Endothelial cell of umbilical vein (primary cell): ENCODE measurements at regions not wholly inside any gene's neighbourhood (a gene's known extent, or its start where the extent isn't known, plus 50 kb on each side); places are given as distances from the start of the nearest gene placed in this dataset.

ENCODE experiments used
- BruUV-seq: library from RNA; stranded (reverse); fragments of 400-500 nt; replicated peaks from 2 replicates; lab custom pipeline; 2021; lab: Mats Ljungman, UMichigan
- CTCF ChIA-PET: fragments of 300-600, 350-600 bp; sonication (Branson Sonifier 250); formaldehyde crosslinking; loops from one replicate; lab custom pipeline; 2021; ENCODE audit warnings: antibody characterized with exemption, inconsistent platforms; lab: Charles Lee
- POLR2A ChIA-PET: fragments of 300-600, 350-600 bp; sonication (Branson Sonifier 250); formaldehyde crosslinking; loops from one replicate; lab custom pipeline; 2021; ENCODE audit warnings: antibody characterized with exemption, inconsistent platforms; lab: Charles Lee
- DNase-seq: peaks from one replicate; pipeline ENCODE4 v3.0.0-alpha.2; 2011; ENCODE audit warnings: low read depth, low spot score
- FAIRE-seq: peaks from 2 replicates; lab custom pipeline; 2011; peaks lifted over from hg19 to GRCh38; lab: Jason Lieb, UNC
- H2AFZ ChIP-seq: 2 replicates; pipeline ENCODE4 v1.6.0; 2012; ENCODE audit warnings: low read depth, low read length, control low read depth, inconsistent platforms
- H3K27ac ChIP-seq: 2 replicates; pipeline ENCODE4 v1.5.1; 2011; ENCODE audit warnings: low read depth, mild to moderate bottlenecking, control low read depth, low read length, moderate library complexity; ENCODE audit not compliant: insufficient read depth
- H3K27me3 ChIP-seq, 2 experiments: 2 replicates each; pipeline versions ENCODE4 v1.6.0 to v1.6.1; 2011; ENCODE audit warnings: low read length in 2 of 2, mixed read lengths in 1 of 2; ENCODE audit not compliant: control insufficient read depth in 2 of 2, insufficient read depth in 2 of 2
- H3K36me3 ChIP-seq, 2 experiments: 2 replicates in 1 of 2; 3 replicates in 1 of 2; pipeline ENCODE4 v1.5.1; 2011; ENCODE audit warnings: low read length in 2 of 2, mild to moderate bottlenecking in 1 of 2, moderate library complexity in 1 of 2; ENCODE audit not compliant: control insufficient read depth in 2 of 2, insufficient read depth in 2 of 2; ENCODE audit errors: extremely low read depth in 1 of 2
- H3K4me1 ChIP-seq: 3 replicates; pipeline ENCODE4 v1.5.1; 2011; ENCODE audit warnings: mild to moderate bottlenecking, low read length; ENCODE audit not compliant: control insufficient read depth, insufficient read depth; ENCODE audit errors: extremely low read depth
- H3K4me2 ChIP-seq: 2 replicates; pipeline ENCODE4 v1.6.1; 2011; ENCODE audit warnings: low read length, control low read depth, mixed read lengths; ENCODE audit not compliant: insufficient read depth
- H3K4me3 ChIP-seq, 3 experiments: fragments of 200-600 bp in 1 of 3; sonication (generic), shearing (Covaris generic) in 1 of 3; replicated peaks in 1 of 3; 2 replicates each; pipeline ENCODE4 v1.5.1; 2011 to 2016; ENCODE audit warnings: control low read depth in 3 of 3, low read length in 3 of 3, mild to moderate bottlenecking in 2 of 3, inconsistent platforms in 1 of 3, low read depth in 1 of 3, moderate library complexity in 1 of 3; ENCODE audit not compliant: insufficient read depth in 1 of 3
- H3K79me2 ChIP-seq: 2 replicates; pipeline ENCODE4 v1.6.0; 2012; ENCODE audit warnings: low read length, inconsistent platforms; ENCODE audit not compliant: control insufficient read depth, insufficient read depth
- H3K9ac ChIP-seq: replicated peaks from 2 replicates; pipeline ENCODE3; 2011; ENCODE audit warnings: low read length, control low read depth; ENCODE audit not compliant: insufficient read depth; ENCODE audit errors: extremely low read depth
- H3K9me1 ChIP-seq: replicated peaks from 3 replicates; pipeline ENCODE4 v1.6.0; 2011; ENCODE audit warnings: mild to moderate bottlenecking, low read length; ENCODE audit not compliant: control insufficient read depth, insufficient read depth; ENCODE audit errors: extremely low read depth
- H3K9me3 ChIP-seq: replicated peaks from 2 replicates; pipeline ENCODE4 v1.5.1; 2012; ENCODE audit warnings: low read length, inconsistent platforms; ENCODE audit not compliant: control insufficient read depth, insufficient read depth
- H4K20me1 ChIP-seq: replicated peaks from 2 replicates; pipeline ENCODE3; 2011; ENCODE audit warnings: mild to moderate bottlenecking, low read length; ENCODE audit not compliant: control insufficient read depth, insufficient read depth; ENCODE audit errors: extremely low read depth
- EZH2 ChIP-seq: IDR thresholded peaks from 2 replicates; pipeline ENCODE4 v1.6.1; 2012; ENCODE audit warnings: borderline replicate concordance, low read depth, mild to moderate bottlenecking, moderate library complexity, low read length, inconsistent platforms; ENCODE audit not compliant: severe bottlenecking
- FOS ChIP-seq: IDR thresholded peaks from 2 replicates; pipeline ENCODE4 v1.6.1; 2011; ENCODE audit warnings: mild to moderate bottlenecking, low read length, moderate library complexity, borderline replicate concordance; ENCODE audit not compliant: insufficient read depth
- GATA2 ChIP-seq: IDR thresholded peaks from 2 replicates; pipeline ENCODE4 v1.7.0; 2011; ENCODE audit warnings: low read depth, mild to moderate bottlenecking, moderate library complexity, mixed read lengths, low read length; ENCODE audit not compliant: insufficient read length, insufficient read depth
- JUN ChIP-seq: IDR thresholded peaks from 2 replicates; pipeline ENCODE4 v1.6.1; 2011; ENCODE audit warnings: borderline replicate concordance, low read depth; ENCODE audit not compliant: insufficient read length, insufficient read depth
- MYC ChIP-seq: IDR thresholded peaks from one replicate; pipeline ENCODE4 v1.6.1; 2011; ENCODE audit warnings: mild to moderate bottlenecking, low read depth, low read length
- POLR2A ChIP-seq: IDR thresholded peaks from 2 replicates; pipeline ENCODE4 v1.6.1; 2012; ENCODE audit warnings: low read depth, mild to moderate bottlenecking, control low read depth, low read length
- POLR2AphosphoS5 ChIP-seq: IDR thresholded peaks from 2 replicates; pipeline ENCODE4 v1.6.1; 2012; ENCODE audit warnings: low read depth, mild to moderate bottlenecking, control low read depth, low read length, moderate library complexity; ENCODE audit not compliant: insufficient read depth
- dilution Hi-C: fragments of 300-500 bp; cut with MboI; formaldehyde crosslinking; loops from one replicate; pipeline ENCODE4 v1.15.0; 2019; ENCODE audit warnings: low sequenced_read_pairs; ENCODE audit not compliant: extremely low pct_ligation_motif_present
- intact Hi-C: fragments of 100-400 bp; cut with micrococcal nuclease; formaldehyde crosslinking; loops from one replicate; pipeline ENCODE4 v1.10.0; 2022
- TF ChIP-seq, protein P1 (sequence below): IDR thresholded peaks from 2 replicates; pipeline ENCODE4 v1.6.1; 2011; ENCODE audit not compliant: insufficient read depth, insufficient read length
- TF ChIP-seq, protein P2 (sequence below), 2 donors: IDR thresholded peaks; 1 replicate in 1 of 2; 2 replicates in 1 of 2; pipeline ENCODE4 v1.5.1; 2011; ENCODE audit warnings: low read length in 2 of 2, mild to moderate bottlenecking in 2 of 2, moderate library complexity in 2 of 2, control low read depth in 1 of 2, inconsistent platforms in 1 of 2, low read depth in 1 of 2; ENCODE audit not compliant: insufficient read depth in 1 of 2; ENCODE audit errors: extremely low read depth in 1 of 2

- FAIRE-seq: no peak
These were observed 62.1 kb upstream of the ABHD2 start for GRCh38 chr15:89026167-89026566.

More at GRCh38 chr15:89026167-89026566, 62.1 kb upstream of the ABHD2 start:
- TF ChIP-seq EZH2 (no peak), POLR2AphosphoS5 (no peak), FOS (no peak), GATA2 (no peak), POLR2A (no peak), JUN (no peak), MYC (no peak)
- TF ChIP-seq, protein P1, sequence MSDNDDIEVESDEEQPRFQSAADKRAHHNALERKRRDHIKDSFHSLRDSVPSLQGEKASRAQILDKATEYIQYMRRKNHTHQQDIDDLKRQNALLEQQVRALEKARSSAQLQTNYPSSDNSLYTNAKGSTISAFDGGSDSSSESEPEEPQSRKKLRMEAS: no peak
- TF ChIP-seq, protein P2, sequence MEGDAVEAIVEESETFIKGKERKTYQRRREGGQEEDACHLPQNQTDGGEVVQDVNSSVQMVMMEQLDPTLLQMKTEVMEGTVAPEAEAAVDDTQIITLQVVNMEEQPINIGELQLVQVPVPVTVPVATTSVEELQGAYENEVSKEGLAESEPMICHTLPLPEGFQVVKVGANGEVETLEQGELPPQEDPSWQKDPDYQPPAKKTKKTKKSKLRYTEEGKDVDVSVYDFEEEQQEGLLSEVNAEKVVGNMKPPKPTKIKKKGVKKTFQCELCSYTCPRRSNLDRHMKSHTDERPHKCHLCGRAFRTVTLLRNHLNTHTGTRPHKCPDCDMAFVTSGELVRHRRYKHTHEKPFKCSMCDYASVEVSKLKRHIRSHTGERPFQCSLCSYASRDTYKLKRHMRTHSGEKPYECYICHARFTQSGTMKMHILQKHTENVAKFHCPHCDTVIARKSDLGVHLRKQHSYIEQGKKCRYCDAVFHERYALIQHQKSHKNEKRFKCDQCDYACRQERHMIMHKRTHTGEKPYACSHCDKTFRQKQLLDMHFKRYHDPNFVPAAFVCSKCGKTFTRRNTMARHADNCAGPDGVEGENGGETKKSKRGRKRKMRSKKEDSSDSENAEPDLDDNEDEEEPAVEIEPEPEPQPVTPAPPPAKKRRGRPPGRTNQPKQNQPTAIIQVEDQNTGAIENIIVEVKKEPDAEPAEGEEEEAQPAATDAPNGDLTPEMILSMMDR (IDR thresholded peaks at IDR 0.05; ENCODE audit: extremely low read depth in 1 of 2, insufficient read depth in 1 of 2, low read depth in 1 of 2, low read length in 2 of 2): no peak
- Histone ChIP-seq H4K20me1 (no peaks in the 10 kb centered on the region), H3K27ac (no peak overlapping the region), H3K4me2 (no peak overlapping the region), H3K4me1 (no peaks in the 10 kb centered on the region), H3K36me3 (no peaks in the 10 kb centered on the region), H3K4me3 (no peak overlapping the region), H3K9ac (no peak overlapping the region), H3K9me3 (no peaks in the 10 kb centered on the region), H2AFZ (no peak overlapping the region), H3K27me3 (peaks cover 1 to 4% of the 10 kb centered on the region in 2 experiments), H3K9me1 (no peaks in the 10 kb centered on the region), H3K79me2 (no peaks in the 10 kb centered on the region)
- dilution Hi-C loops: no loop called here
- CTCF ChIA-PET: interaction anchor here (0.8 to 1.1 kb wide), 5 partner anchors 8 to 152 kb away, joined by 3 to 4 read pairs (median 3); no protein-coding TSS in a partner anchor
- POLR2A ChIA-PET: no interaction called here
- no TSS peak for BruUV-seq
- intact Hi-C loops: no loop called here
- DNase-seq: no peak
